ENCODE measurements at regions not wholly inside any gene's neighbourhood (a gene's known extent, or its start where the extent isn't known, plus 50 kb on each side); places are given as distances from the start of the nearest gene placed in this dataset.

DNA sequence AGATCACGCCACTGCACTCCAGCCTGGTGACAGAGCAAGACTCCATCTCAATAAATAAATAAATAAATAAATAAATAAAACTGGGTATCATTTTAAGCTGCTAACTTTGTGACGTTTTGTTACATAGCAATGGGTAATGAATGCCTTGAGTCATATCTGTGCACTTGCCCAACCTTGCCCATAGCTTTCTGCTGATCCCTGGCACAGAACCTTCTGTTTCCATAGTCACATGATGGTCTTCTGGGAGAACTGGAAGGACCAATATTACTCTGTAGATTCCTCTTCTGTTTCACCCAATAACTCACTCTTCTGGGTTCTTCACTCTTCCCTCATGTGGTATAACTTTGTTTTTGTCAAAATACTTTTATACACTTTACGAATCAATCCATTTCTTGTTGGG lies 140.8 kb downstream of the SCARB1 start:
- H3K36me3 ChIP-seq (ENCODE audit: insufficient read depth, low read length) = no peaks in the 10 kb centered on the region
- H4K20me1 ChIP-seq (ENCODE audit: insufficient read depth, low read length) = no peaks in the 10 kb centered on the region
- no peak for TF ChIP-seq EZH2 (IDR thresholded peaks at IDR 0.05; ENCODE audit: borderline replicate concordance, low read length)
- TF ChIP-seq, protein P1, sequence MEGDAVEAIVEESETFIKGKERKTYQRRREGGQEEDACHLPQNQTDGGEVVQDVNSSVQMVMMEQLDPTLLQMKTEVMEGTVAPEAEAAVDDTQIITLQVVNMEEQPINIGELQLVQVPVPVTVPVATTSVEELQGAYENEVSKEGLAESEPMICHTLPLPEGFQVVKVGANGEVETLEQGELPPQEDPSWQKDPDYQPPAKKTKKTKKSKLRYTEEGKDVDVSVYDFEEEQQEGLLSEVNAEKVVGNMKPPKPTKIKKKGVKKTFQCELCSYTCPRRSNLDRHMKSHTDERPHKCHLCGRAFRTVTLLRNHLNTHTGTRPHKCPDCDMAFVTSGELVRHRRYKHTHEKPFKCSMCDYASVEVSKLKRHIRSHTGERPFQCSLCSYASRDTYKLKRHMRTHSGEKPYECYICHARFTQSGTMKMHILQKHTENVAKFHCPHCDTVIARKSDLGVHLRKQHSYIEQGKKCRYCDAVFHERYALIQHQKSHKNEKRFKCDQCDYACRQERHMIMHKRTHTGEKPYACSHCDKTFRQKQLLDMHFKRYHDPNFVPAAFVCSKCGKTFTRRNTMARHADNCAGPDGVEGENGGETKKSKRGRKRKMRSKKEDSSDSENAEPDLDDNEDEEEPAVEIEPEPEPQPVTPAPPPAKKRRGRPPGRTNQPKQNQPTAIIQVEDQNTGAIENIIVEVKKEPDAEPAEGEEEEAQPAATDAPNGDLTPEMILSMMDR (IDR thresholded peaks at IDR 0.05; ENCODE audit: low read length) = no peak
- no peaks in the 10 kb centered on the region for H3K9me2 ChIP-seq (ENCODE audit: low read depth, low read length)
- H3K4me2 ChIP-seq (ENCODE audit: low read length) = no peak overlapping the region
- H3K4me1 ChIP-seq (ENCODE audit: insufficient read depth, low read length, severe bottlenecking) = no peaks in the 10 kb centered on the region
- peaks cover 3% of the 10 kb centered on the region for H3K27me3 ChIP-seq (ENCODE audit: insufficient read depth, low read length)
- no peaks in the 10 kb centered on the region for H3K9me3 ChIP-seq (ENCODE audit: low read length)
- H3K79me2 ChIP-seq (ENCODE audit: insufficient read depth, low read length) = no peaks in the 10 kb centered on the region
- no peak overlapping the region for H3K27ac ChIP-seq (ENCODE audit: low read depth, low read length, poor library complexity, severe bottlenecking)
- H3F3A ChIP-seq (ENCODE audit: insufficient read depth, low read length) = no peaks in the 10 kb centered on the region
- no peak overlapping the region for H2AFZ ChIP-seq (ENCODE audit: low read length)
- no peak overlapping the region for H3K4me3 ChIP-seq (ENCODE audit: low read depth, low read length, poor library complexity, severe bottlenecking)
- H3K9ac ChIP-seq (ENCODE audit: low read length) = no peak overlapping the region

DNA sequence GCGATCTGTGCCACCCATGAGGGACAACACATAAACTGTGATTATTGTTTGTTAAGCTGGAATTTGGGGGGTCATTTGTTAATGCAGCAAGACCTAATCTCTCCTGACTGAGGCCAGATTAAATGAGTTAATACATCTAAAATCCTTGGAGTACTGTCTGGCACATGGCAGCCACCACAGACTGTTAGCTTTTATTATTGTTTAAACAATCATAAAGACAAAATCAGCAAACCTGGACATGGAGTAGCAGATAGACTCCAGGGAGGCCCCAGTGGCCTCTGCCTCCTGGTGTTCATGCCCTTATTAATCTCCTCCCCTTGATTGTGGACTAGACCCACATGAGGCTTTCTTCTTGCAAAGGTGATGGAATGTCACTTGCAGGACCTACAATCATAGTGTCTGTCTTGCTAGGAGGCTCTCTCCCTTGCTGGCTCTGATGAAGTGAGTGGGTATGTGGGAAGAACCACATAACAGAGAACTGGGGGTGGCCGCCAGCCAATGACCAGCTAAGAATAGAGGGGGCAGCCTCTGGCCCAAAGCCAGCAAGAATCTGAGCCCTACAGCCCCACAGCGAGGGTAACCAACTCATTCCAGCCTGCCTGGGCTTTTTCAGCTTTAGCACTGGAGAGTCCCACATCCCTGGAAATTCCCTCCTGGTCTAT lies 142.0 kb downstream of the SCARB1 start:
- Histone ChIP-seq H3K9me3 (ENCODE audit: low read length) (no peaks in the 10 kb centered on the region), H3K27ac (ENCODE audit: low read depth, low read length, poor library complexity, severe bottlenecking) (no peak overlapping the region), H3F3A (ENCODE audit: insufficient read depth, low read length) (no peaks in the 10 kb centered on the region), H3K79me2 (ENCODE audit: insufficient read depth, low read length) (no peaks in the 10 kb centered on the region), H3K4me3 (ENCODE audit: low read depth, low read length, poor library complexity, severe bottlenecking) (no peak overlapping the region), H4K20me1 (ENCODE audit: insufficient read depth, low read length) (no peaks in the 10 kb centered on the region), H2AFZ (ENCODE audit: low read length) (no peak overlapping the region), H3K36me3 (ENCODE audit: insufficient read depth, low read length) (no peaks in the 10 kb centered on the region), H3K4me2 (ENCODE audit: low read length) (no peak overlapping the region), H3K27me3 (ENCODE audit: insufficient read depth, low read length) (peaks cover 3% of the 10 kb centered on the region), H3K9ac (ENCODE audit: low read length) (no peak overlapping the region), H3K9me2 (ENCODE audit: low read depth, low read length) (no peaks in the 10 kb centered on the region), H3K4me1 (ENCODE audit: insufficient read depth, low read length, severe bottlenecking) (no peaks in the 10 kb centered on the region)
- TF ChIP-seq, protein P1 (IDR thresholded peaks at IDR 0.05; ENCODE audit: low read length) = no peak
- TF ChIP-seq EZH2 (IDR thresholded peaks at IDR 0.05; ENCODE audit: borderline replicate concordance, low read length) = no peak

DNA sequence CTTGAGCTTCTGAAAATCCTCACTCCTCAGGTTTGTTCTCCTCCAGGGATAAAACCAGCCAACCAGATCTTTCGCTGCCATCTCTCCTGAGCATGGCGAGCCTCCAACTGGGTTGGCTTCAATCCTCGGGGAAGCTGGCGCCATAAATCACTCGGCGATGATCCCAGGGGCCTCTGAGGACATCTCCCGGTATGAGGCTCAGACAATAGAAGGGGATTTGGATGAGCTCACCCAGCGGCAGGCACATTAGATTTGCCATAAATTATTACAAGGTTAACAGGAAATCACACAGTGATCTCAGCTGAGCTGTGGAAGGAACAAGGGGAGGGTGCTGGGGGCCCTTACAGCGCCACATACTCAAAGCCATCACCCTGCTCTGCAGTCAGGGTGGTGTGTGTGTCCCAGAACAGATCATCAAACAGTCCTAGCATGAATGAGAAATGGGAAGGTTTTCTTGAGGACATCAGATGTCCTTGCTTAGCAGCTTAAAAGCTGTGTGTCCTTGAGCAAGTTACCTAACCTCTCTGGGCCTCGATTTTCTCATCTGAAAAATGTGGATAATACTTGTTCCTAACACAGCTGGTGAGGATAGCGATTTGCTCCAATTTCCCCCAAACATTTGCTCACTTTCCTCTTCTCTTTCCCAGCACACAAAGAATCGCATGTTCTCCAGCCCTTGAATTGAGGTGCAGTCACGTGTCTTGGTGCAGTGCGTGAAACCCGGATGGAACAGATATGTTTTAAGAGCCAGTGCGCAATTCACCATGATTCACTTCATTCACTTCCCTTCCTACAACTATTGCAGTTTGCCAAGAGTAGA lies 142.8 kb downstream of the SCARB1 start:
- no peaks in the 10 kb centered on the region for H4K20me1 ChIP-seq (ENCODE audit: insufficient read depth, low read length)
- H3K9me3 ChIP-seq (ENCODE audit: low read length) = no peaks in the 10 kb centered on the region
- H3K9me2 ChIP-seq (ENCODE audit: low read depth, low read length) = no peaks in the 10 kb centered on the region
- H3K4me3 ChIP-seq (ENCODE audit: low read depth, low read length, poor library complexity, severe bottlenecking) = no peak overlapping the region
- H3K27me3 ChIP-seq (ENCODE audit: insufficient read depth, low read length) = peaks cover 3% of the 10 kb centered on the region
- no peaks in the 10 kb centered on the region for H3K36me3 ChIP-seq (ENCODE audit: insufficient read depth, low read length)
- no peaks in the 10 kb centered on the region for H3K79me2 ChIP-seq (ENCODE audit: insufficient read depth, low read length)
- H3K9ac ChIP-seq (ENCODE audit: low read length) = no peak overlapping the region
- H3K4me1 ChIP-seq (ENCODE audit: insufficient read depth, low read length, severe bottlenecking) = no peaks in the 10 kb centered on the region
- no peak overlapping the region for H3K27ac ChIP-seq (ENCODE audit: low read depth, low read length, poor library complexity, severe bottlenecking)
- no peaks in the 10 kb centered on the region for H3F3A ChIP-seq (ENCODE audit: insufficient read depth, low read length)
- TF ChIP-seq, protein P1 (IDR thresholded peaks at IDR 0.05; ENCODE audit: low read length) = no peak
- no peak for TF ChIP-seq EZH2 (IDR thresholded peaks at IDR 0.05; ENCODE audit: borderline replicate concordance, low read length)
- H2AFZ ChIP-seq (ENCODE audit: low read length) = no peak overlapping the region
- no peak overlapping the region for H3K4me2 ChIP-seq (ENCODE audit: low read length)

Data from OCI-LY1 (cell line).